ENCODE measurements at regions not wholly inside any gene's neighbourhood (a gene's known extent, or its start where the extent isn't known, plus 50 kb on each side); places are given as distances from the start of the nearest gene placed in this dataset.

- TF ChIP-seq POLR2A (IDR thresholded peaks at IDR 0.05; ENCODE audit: low read depth, low read length) (no peak), ZNF274 (IDR thresholded peaks at IDR 0.05; ENCODE audit: insufficient read depth, insufficient read length) (no peak)
Measured at GRCh38 chr5:63648376-63648775, 313.9 kb downstream of the HTR1A start.

Measured in GM12878 (cell line).